ENCODE measurements at regions not wholly inside any gene's neighbourhood (a gene's known extent, or its start where the extent isn't known, plus 50 kb on each side); places are given as distances from the start of the nearest gene placed in this dataset.
A peak's percentile ranks its signal among the peaks of the same experiment; 100 is the strongest.

DNA sequence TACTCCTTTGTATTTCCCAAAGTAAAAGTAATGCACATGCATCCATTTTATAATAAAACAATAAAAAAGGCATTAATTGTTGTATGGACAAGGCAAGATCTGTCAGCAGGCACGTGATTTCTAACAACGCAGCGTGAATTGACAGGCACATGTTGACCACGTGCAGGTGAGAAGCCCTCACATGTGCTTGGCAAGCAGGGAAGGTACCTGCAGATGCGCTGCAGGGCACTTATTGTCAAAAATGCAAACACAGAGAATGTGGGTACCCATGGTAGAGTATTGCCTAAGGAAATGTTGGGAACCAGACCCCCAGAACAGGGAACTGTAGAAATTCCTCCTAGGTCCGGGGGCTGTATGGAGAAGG is 515.0 kb upstream of the HS6ST1 start:
- no peak for DNase-seq
- intact Hi-C loops (cut with DNase I) = no loop called here
- no peak overlapping the region for H3K27ac ChIP-seq
- H3K9me3 ChIP-seq = no peaks in the 10 kb centered on the region
- no peak overlapping the region for H3K4me3 ChIP-seq
- H3K27me3 ChIP-seq = no peaks in the 10 kb centered on the region
- H3K36me3 ChIP-seq = no peaks in the 10 kb centered on the region
- WGBS (ENCODE audit: insufficient coverage, low coverage, low lambda C conversion rate, missing lambda C conversion rate) = 68% methylated on average over 5 of the region's 6 CpGs
- no peak for TF ChIP-seq POLR2A (IDR thresholded peaks at IDR 0.05)
- TF ChIP-seq, protein P1, sequence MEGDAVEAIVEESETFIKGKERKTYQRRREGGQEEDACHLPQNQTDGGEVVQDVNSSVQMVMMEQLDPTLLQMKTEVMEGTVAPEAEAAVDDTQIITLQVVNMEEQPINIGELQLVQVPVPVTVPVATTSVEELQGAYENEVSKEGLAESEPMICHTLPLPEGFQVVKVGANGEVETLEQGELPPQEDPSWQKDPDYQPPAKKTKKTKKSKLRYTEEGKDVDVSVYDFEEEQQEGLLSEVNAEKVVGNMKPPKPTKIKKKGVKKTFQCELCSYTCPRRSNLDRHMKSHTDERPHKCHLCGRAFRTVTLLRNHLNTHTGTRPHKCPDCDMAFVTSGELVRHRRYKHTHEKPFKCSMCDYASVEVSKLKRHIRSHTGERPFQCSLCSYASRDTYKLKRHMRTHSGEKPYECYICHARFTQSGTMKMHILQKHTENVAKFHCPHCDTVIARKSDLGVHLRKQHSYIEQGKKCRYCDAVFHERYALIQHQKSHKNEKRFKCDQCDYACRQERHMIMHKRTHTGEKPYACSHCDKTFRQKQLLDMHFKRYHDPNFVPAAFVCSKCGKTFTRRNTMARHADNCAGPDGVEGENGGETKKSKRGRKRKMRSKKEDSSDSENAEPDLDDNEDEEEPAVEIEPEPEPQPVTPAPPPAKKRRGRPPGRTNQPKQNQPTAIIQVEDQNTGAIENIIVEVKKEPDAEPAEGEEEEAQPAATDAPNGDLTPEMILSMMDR (IDR thresholded peaks at IDR 0.05) = no peak
- no peaks in the 10 kb centered on the region for H3K4me1 ChIP-seq
- ATAC-seq = no peak

DNA sequence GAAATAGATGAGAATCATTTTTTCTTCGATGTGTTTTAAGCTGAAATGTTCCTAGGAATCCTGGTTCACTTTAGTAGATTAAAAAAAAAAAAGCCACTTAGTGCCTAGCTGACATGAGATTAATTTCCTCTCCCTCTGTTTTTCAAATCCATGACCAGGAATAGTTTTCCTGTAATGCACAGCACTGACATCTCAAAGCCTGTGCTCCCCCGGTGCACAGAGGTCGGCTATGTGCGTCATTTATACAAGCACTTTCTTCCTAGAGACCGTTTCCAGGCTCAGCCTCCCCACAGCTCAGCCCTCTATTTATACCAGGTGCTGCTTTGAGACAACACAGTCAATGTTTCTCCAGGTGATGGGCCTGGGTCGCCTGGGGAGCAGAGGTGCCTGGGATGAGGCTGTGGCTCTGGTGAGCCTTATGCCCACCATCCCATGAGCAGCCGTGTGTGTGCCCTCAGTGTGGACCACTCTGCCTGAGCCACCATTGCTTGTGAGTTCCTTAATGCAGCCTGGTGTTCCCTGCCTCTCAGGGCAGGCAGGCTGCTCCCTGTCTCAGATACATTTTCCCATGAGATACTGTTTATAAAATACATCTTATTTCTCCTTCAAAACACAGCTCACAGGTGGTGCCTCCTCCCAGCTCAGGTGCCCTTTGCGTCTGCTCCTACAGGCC is 515.7 kb upstream of the HS6ST1 start:
- TF ChIP-seq, protein P1 (IDR thresholded peaks at IDR 0.05) = no peak
- no peak for TF ChIP-seq POLR2A (IDR thresholded peaks at IDR 0.05)
- Histone ChIP-seq H3K27ac (no peak overlapping the region), H3K9me3 (no peaks in the 10 kb centered on the region), H3K36me3 (no peaks in the 10 kb centered on the region), H3K4me1 (no peaks in the 10 kb centered on the region), H3K27me3 (no peaks in the 10 kb centered on the region), H3K4me3 (no peak overlapping the region)
- 47% methylated on average over 6 of the region's 8 CpGs for WGBS (ENCODE audit: insufficient coverage, low coverage, low lambda C conversion rate, missing lambda C conversion rate)
- intact Hi-C loops (cut with DNase I) = no loop called here
- ATAC-seq (peak in 3 of 4 donors; percentile 38 to 72 (median 57)), DNase-seq (no peak)

DNA sequence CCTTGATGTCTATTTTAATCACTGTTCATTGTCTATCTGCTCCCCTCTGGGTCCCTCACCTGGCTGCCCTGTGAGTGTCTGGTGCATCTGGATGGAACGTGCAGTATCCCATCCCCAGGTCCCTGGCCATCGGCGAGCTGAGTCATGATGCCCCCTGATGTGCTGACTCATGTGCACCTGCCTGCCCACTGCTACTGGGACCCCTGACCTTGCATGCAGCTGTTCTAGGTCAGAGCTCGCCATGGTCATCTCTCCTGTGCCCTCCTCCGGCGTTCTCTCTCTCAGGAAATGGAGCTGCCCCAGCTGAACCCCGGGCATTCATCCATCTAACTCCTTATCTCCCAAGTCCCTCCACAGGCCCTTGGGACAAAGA is 516.2 kb upstream of the HS6ST1 start:
- intact Hi-C loops (cut with DNase I) = no loop called here
- H3K36me3 ChIP-seq = no peaks in the 10 kb centered on the region
- ATAC-seq (no peak), DNase-seq (no peak)
- 55% methylated on average over 4 of the region's 7 CpGs for WGBS (ENCODE audit: insufficient coverage, low coverage, low lambda C conversion rate, missing lambda C conversion rate)
- no peak for TF ChIP-seq POLR2A (IDR thresholded peaks at IDR 0.05)
- TF ChIP-seq, protein P1 (IDR thresholded peaks at IDR 0.05) = no peak
- H3K4me1 ChIP-seq = no peaks in the 10 kb centered on the region
- no peaks in the 10 kb centered on the region for H3K9me3 ChIP-seq
- no peak overlapping the region for H3K27ac ChIP-seq
- no peaks in the 10 kb centered on the region for H3K27me3 ChIP-seq
- H3K4me3 ChIP-seq = no peak overlapping the region

DNA sequence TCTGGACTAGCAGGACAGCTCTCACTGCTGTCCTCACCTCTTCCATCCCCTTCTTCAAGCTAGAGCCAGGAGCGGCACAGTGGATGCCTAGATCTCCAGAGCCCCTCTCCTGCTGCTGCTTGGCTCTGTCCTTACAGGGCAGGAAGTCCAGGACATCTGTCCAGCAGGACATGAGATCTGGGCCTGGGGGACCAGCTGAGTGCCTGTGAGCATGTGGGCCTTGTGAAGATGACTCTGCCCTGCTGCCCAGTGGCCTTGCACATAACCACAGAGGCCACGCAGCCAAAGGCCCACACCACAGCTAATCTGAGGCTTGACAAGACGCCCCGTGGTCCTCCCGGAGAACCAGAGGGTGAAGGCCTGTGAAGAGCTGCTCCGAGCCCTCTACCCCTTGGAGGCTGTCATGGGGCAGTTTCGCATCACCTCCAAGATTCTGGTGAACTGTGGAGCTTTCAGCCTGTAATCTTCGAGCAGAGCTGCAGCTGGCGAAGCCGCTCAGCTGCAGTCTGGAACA is 516.7 kb upstream of the HS6ST1 start:
- Histone ChIP-seq H3K27ac (no peak overlapping the region), H3K9me3 (no peaks in the 10 kb centered on the region), H3K27me3 (no peaks in the 10 kb centered on the region), H3K4me3 (no peak overlapping the region), H3K4me1 (no peaks in the 10 kb centered on the region), H3K36me3 (no peaks in the 10 kb centered on the region)
- 57% methylated on average over 1 of the region's 10 CpGs for WGBS (ENCODE audit: insufficient coverage, low coverage, low lambda C conversion rate, missing lambda C conversion rate)
- DNase-seq (no peak), ATAC-seq (no peak)
- TF ChIP-seq POLR2A (IDR thresholded peaks at IDR 0.05) = no peak
- TF ChIP-seq, protein P1 (IDR thresholded peaks at IDR 0.05) = no peak
- intact Hi-C loops (cut with DNase I) = no loop called here

Data from right lobe of liver (tissue), 6 donors.